ENCODE measurements at regions not wholly inside any gene's neighbourhood (a gene's known extent, or its start where the extent isn't known, plus 50 kb on each side); places are given as distances from the start of the nearest gene placed in this dataset.

DNA sequence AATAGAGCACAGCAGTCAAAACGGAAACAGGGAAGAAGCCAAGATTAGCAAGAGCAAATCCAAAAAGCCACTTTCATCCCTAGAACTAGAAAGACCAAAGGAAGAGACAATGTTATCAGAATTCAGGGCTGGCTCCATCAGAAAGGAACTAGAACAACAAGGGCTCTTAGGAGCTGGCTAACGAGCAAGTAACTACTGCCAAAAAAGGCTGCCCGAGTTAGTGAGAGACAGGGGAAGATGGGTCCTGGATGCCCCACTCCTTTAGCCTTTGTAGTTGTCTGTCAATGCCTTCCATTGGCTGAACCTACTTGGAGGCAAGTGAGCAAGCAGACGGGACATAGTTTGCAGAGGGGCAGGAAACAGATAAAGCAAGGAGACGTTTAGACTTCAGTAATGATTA lies 240.4 kb downstream of the KLF12 start:
- no peak overlapping the region for H3K27ac ChIP-seq
- H3K4me1 ChIP-seq (ENCODE audit: low read depth): peaks cover 8% of the 10 kb centered on the region
- no peaks in the 10 kb centered on the region for H3K9me3 ChIP-seq (ENCODE audit: low read depth)
- no peak for DNase-seq (ENCODE audit: low read depth in 1 of 2, low spot score in 1 of 2)
- TF ChIP-seq CTCF (IDR thresholded peaks at IDR 0.05; ENCODE audit: low read depth, low read length): no peak
- H3K4me3 ChIP-seq: no peak overlapping the region
- H3K27me3 ChIP-seq: no peaks in the 10 kb centered on the region
- no peaks in the 10 kb centered on the region for H3K36me3 ChIP-seq

DNA sequence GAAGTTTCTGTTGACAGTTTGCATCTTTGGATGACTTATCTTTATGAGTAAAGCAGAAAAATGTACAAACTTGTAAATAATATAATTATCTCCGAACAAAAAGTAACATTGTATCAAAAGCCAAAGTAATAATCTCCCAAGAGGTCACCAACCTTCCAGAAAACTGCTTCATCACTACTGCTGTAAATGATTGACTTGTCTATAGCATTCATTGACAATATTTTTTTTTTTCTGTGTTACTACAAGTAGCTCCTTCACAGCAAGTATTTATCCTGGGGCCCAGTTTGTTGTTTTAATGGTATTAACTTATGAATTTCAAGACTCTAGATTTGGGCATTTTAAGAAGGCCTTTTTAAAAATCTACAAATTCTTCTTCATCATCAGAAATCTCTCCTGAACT lies 242.4 kb downstream of the KLF12 start:
- no peaks in the 10 kb centered on the region for H3K9me3 ChIP-seq (ENCODE audit: low read depth)
- no peak for DNase-seq (ENCODE audit: low read depth in 1 of 2, low spot score in 1 of 2)
- H3K27me3 ChIP-seq: no peaks in the 10 kb centered on the region
- H3K36me3 ChIP-seq: no peaks in the 10 kb centered on the region
- no peak overlapping the region for H3K4me3 ChIP-seq
- no peak overlapping the region for H3K27ac ChIP-seq
- no peak for TF ChIP-seq CTCF (IDR thresholded peaks at IDR 0.05; ENCODE audit: low read depth, low read length)
- peaks cover 8% of the 10 kb centered on the region for H3K4me1 ChIP-seq (ENCODE audit: low read depth)

DNA sequence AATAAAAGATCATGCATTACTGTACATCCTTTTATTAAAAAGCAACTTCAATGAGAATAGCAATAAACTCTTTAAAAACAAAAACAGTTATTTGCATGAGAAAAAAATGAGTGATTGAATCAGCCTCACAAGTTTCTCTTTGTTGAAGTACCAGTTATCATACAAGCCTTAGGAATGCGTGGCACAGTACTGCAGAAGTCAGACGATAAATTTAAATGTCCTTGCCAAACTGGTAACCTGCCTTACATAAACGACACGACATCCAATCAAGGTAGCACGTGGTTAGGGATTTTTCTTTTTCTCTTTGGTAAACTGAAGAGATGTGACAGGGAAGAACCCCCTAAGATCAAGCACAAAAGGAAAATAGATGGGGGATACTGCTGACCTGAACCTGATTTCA lies 251.0 kb downstream of the KLF12 start:
- no peaks in the 10 kb centered on the region for H3K9me3 ChIP-seq (ENCODE audit: low read depth)
- peak; percentile 3 to 41 for DNase-seq (ENCODE audit: low read depth in 1 of 2, low spot score in 1 of 2)
- H3K27ac ChIP-seq: no peak overlapping the region
- no peaks in the 10 kb centered on the region for H3K36me3 ChIP-seq
- no peak for TF ChIP-seq CTCF (IDR thresholded peaks at IDR 0.05; ENCODE audit: low read depth, low read length)
- peaks cover 15% of the 10 kb centered on the region for H3K4me1 ChIP-seq (ENCODE audit: low read depth)
- no peaks in the 10 kb centered on the region for H3K27me3 ChIP-seq
- no peak overlapping the region for H3K4me3 ChIP-seq

- no peaks in the 10 kb centered on the region for H3K36me3 ChIP-seq
- no peak for TF ChIP-seq CTCF (IDR thresholded peaks at IDR 0.05; ENCODE audit: low read depth, low read length)
- peaks cover 15% of the 10 kb centered on the region for H3K4me1 ChIP-seq (ENCODE audit: low read depth)
- no peaks in the 10 kb centered on the region for H3K27me3 ChIP-seq
- DNase-seq (ENCODE audit: low read depth in 1 of 2, low spot score in 1 of 2): peak in 1 of 2 donors; percentile 15
- H3K9me3 ChIP-seq (ENCODE audit: low read depth): no peaks in the 10 kb centered on the region
- H3K27ac ChIP-seq: no peak overlapping the region
- H3K4me3 ChIP-seq: no peak overlapping the region
These were observed 253.8 kb downstream of the KLF12 start for GRCh38 chr13:73880365-73880764.

GRCh38 chr13:73879346-73880015 lies 254.7 kb downstream of the KLF12 start:
- no peak overlapping the region for H3K27ac ChIP-seq
- H3K9me3 ChIP-seq (ENCODE audit: low read depth): no peaks in the 10 kb centered on the region
- no peaks in the 10 kb centered on the region for H3K36me3 ChIP-seq
- H3K27me3 ChIP-seq: no peaks in the 10 kb centered on the region
- TF ChIP-seq CTCF (IDR thresholded peaks at IDR 0.05; ENCODE audit: low read depth, low read length): no peak
- peaks cover 15% of the 10 kb centered on the region for H3K4me1 ChIP-seq (ENCODE audit: low read depth)
- H3K4me3 ChIP-seq: no peak overlapping the region
- DNase-seq (ENCODE audit: low read depth in 1 of 2, low spot score in 1 of 2): peak in 1 of 2 donors; percentile 4

Data from cardiac muscle cell (in vitro differentiated cells and primary cell).